ENCODE measurements at regions not wholly inside any gene's neighbourhood (a gene's known extent, or its start where the extent isn't known, plus 50 kb on each side); places are given as distances from the start of the nearest gene placed in this dataset.

DNA sequence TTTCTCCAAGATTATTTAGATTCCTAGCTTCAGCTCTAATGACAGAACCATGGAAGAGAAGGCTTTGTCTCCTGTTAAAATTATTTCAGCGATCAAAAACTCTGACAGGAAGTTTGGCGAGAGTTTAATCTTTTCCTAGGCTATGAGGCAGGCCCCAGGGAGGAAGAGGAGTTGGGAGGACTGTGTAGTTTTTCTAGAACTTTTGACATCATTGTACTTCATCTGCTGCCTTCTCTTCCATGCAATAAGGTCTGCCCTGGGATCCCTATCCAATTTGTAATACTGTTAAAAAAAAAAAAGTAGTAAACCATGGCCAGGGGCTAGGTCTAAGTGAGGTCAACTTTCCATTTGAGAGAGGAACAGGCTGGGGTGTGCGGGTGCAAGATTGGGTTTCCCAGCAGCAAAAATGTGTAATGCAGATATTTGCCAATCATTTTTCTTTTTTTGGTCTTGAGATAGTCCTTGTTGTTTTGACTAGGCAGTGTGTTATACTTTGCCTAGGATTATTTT lies 261.9 kb upstream of the ANKH start:
- TF ChIP-seq, protein P1, sequence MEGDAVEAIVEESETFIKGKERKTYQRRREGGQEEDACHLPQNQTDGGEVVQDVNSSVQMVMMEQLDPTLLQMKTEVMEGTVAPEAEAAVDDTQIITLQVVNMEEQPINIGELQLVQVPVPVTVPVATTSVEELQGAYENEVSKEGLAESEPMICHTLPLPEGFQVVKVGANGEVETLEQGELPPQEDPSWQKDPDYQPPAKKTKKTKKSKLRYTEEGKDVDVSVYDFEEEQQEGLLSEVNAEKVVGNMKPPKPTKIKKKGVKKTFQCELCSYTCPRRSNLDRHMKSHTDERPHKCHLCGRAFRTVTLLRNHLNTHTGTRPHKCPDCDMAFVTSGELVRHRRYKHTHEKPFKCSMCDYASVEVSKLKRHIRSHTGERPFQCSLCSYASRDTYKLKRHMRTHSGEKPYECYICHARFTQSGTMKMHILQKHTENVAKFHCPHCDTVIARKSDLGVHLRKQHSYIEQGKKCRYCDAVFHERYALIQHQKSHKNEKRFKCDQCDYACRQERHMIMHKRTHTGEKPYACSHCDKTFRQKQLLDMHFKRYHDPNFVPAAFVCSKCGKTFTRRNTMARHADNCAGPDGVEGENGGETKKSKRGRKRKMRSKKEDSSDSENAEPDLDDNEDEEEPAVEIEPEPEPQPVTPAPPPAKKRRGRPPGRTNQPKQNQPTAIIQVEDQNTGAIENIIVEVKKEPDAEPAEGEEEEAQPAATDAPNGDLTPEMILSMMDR (conservative IDR thresholded peaks at IDR 0.05) = no peak
- H3K27ac ChIP-seq = no peak overlapping the region

DNA sequence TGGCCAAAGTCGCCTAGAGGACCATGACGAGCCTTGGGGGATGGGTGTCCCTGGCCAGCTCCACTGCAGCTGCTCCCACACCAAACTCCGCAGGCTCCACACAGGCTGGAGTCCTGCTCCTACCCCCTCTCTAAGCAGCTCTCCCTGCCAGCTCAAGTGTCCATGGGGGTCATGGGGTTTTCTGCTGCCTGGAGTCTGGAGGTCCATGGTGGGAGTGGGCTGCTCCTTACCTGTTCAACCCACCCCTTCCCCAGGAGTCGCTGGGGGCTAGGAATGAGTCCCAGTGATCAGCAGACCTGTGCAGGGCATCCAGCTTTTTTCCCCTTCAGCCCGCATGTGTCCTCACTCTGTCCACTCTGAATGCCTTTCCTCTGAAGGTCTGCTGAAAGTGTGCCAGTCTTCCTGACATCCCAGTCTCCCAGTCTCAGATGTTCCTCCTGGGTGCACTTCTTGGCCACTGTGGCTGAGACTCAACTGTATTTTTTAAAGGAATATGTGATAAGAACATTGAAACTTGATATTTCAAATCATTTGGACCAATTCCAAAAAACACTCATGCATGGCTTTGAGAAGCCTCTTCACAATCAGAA lies 261.3 kb upstream of the ANKH start:
- TF ChIP-seq, protein P1 (conservative IDR thresholded peaks at IDR 0.05) = no peak
- no peak overlapping the region for H3K27ac ChIP-seq

GRCh38 chr5:15131909-15132308 lies 260.3 kb upstream of the ANKH start:
- TF ChIP-seq, protein P1 (conservative IDR thresholded peaks at IDR 0.05) = no peak
- H3K27ac ChIP-seq = no peak overlapping the region

GRCh38 chr5:15124871-15125568 lies 253.4 kb upstream of the ANKH start:
- H3K27ac ChIP-seq = no peak overlapping the region
- TF ChIP-seq, protein P1 (conservative IDR thresholded peaks at IDR 0.05) = no peak

- TF ChIP-seq, protein P1 (conservative IDR thresholded peaks at IDR 0.05) = no peak
- H3K27ac ChIP-seq = no peak overlapping the region
Observed at GRCh38 chr5:15124461-15124860, 252.9 kb upstream of the ANKH start.

GRCh38 chr5:15117688-15118087 lies 246.1 kb upstream of the ANKH start:
- TF ChIP-seq, protein P1 (conservative IDR thresholded peaks at IDR 0.05) = no peak

DNA sequence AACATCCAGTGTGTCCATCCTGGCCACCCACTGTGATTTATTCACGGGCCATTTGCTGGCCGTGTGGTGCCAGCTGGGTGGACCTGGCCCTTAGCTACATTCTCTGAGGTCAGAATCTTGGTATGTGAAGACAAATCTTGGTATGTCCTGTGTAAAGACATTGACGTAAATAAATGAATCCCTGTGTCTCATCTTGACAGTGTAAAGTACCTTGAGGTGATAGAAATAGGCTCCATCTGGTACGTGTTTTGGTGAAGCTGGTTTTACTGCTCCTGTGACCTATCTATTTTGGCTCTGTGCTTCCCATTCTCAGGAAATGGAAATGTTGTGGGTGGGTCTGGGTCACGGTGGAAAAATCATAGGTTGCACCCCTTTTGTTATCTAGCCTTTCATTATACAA lies 245.4 kb upstream of the ANKH start:
- H3K27ac ChIP-seq = no peak overlapping the region
- TF ChIP-seq, protein P1 (conservative IDR thresholded peaks at IDR 0.05) = no peak

More at GRCh38 chr5:15117688-15118087, 246.1 kb upstream of the ANKH start:
- no peak overlapping the region for H3K27ac ChIP-seq

All from VCaP (cell line).